Endothelial cell of umbilical vein (primary cell): ENCODE measurements at regions not wholly inside any gene's neighbourhood (a gene's known extent, or its start where the extent isn't known, plus 50 kb on each side); places are given as distances from the start of the nearest gene placed in this dataset.

Source experiments
- BruUV-seq: library from RNA; stranded (reverse); fragments of 400-500 nt; replicated peaks from 2 replicates; lab custom pipeline; 2021; lab: Mats Ljungman, UMichigan
- CTCF ChIA-PET: fragments of 300-600, 350-600 bp; sonication (Branson Sonifier 250); formaldehyde crosslinking; loops from one replicate; lab custom pipeline; 2021; ENCODE audit warnings: antibody characterized with exemption, inconsistent platforms; lab: Charles Lee
- POLR2A ChIA-PET: fragments of 300-600, 350-600 bp; sonication (Branson Sonifier 250); formaldehyde crosslinking; loops from one replicate; lab custom pipeline; 2021; ENCODE audit warnings: antibody characterized with exemption, inconsistent platforms; lab: Charles Lee
- DNase-seq: peaks from one replicate; pipeline ENCODE4 v3.0.0-alpha.2; 2011; ENCODE audit warnings: low read depth, low spot score
- FAIRE-seq: peaks from 2 replicates; lab custom pipeline; 2011; peaks lifted over from hg19 to GRCh38; lab: Jason Lieb, UNC
- H2AFZ ChIP-seq: 2 replicates; pipeline ENCODE4 v1.6.0; 2012; ENCODE audit warnings: low read depth, low read length, control low read depth, inconsistent platforms
- H3K27ac ChIP-seq: 2 replicates; pipeline ENCODE4 v1.5.1; 2011; ENCODE audit warnings: low read depth, mild to moderate bottlenecking, control low read depth, low read length, moderate library complexity; ENCODE audit not compliant: insufficient read depth
- H3K27me3 ChIP-seq, 2 experiments: 2 replicates each; pipeline versions ENCODE4 v1.6.0 to v1.6.1; 2011; ENCODE audit warnings: low read length in 2 of 2, mixed read lengths in 1 of 2; ENCODE audit not compliant: control insufficient read depth in 2 of 2, insufficient read depth in 2 of 2
- H3K36me3 ChIP-seq, 2 experiments: 2 replicates in 1 of 2; 3 replicates in 1 of 2; pipeline ENCODE4 v1.5.1; 2011; ENCODE audit warnings: low read length in 2 of 2, mild to moderate bottlenecking in 1 of 2, moderate library complexity in 1 of 2; ENCODE audit not compliant: control insufficient read depth in 2 of 2, insufficient read depth in 2 of 2; ENCODE audit errors: extremely low read depth in 1 of 2
- H3K4me1 ChIP-seq: 3 replicates; pipeline ENCODE4 v1.5.1; 2011; ENCODE audit warnings: mild to moderate bottlenecking, low read length; ENCODE audit not compliant: control insufficient read depth, insufficient read depth; ENCODE audit errors: extremely low read depth
- H3K4me2 ChIP-seq: 2 replicates; pipeline ENCODE4 v1.6.1; 2011; ENCODE audit warnings: low read length, control low read depth, mixed read lengths; ENCODE audit not compliant: insufficient read depth
- H3K4me3 ChIP-seq, 3 experiments: fragments of 200-600 bp in 1 of 3; sonication (generic), shearing (Covaris generic) in 1 of 3; replicated peaks in 1 of 3; 2 replicates each; pipeline ENCODE4 v1.5.1; 2011 to 2016; ENCODE audit warnings: control low read depth in 3 of 3, low read length in 3 of 3, mild to moderate bottlenecking in 2 of 3, inconsistent platforms in 1 of 3, low read depth in 1 of 3, moderate library complexity in 1 of 3; ENCODE audit not compliant: insufficient read depth in 1 of 3
- H3K79me2 ChIP-seq: 2 replicates; pipeline ENCODE4 v1.6.0; 2012; ENCODE audit warnings: low read length, inconsistent platforms; ENCODE audit not compliant: control insufficient read depth, insufficient read depth
- H3K9ac ChIP-seq: replicated peaks from 2 replicates; pipeline ENCODE3; 2011; ENCODE audit warnings: low read length, control low read depth; ENCODE audit not compliant: insufficient read depth; ENCODE audit errors: extremely low read depth
- H3K9me1 ChIP-seq: replicated peaks from 3 replicates; pipeline ENCODE4 v1.6.0; 2011; ENCODE audit warnings: mild to moderate bottlenecking, low read length; ENCODE audit not compliant: control insufficient read depth, insufficient read depth; ENCODE audit errors: extremely low read depth
- H3K9me3 ChIP-seq: replicated peaks from 2 replicates; pipeline ENCODE4 v1.5.1; 2012; ENCODE audit warnings: low read length, inconsistent platforms; ENCODE audit not compliant: control insufficient read depth, insufficient read depth
- H4K20me1 ChIP-seq: replicated peaks from 2 replicates; pipeline ENCODE3; 2011; ENCODE audit warnings: mild to moderate bottlenecking, low read length; ENCODE audit not compliant: control insufficient read depth, insufficient read depth; ENCODE audit errors: extremely low read depth
- CTCF ChIP-seq, 2 donors: IDR thresholded peaks; 1 replicate in 1 of 2; 2 replicates in 1 of 2; pipeline ENCODE4 v1.5.1; 2011; ENCODE audit warnings: low read length in 2 of 2, mild to moderate bottlenecking in 2 of 2, moderate library complexity in 2 of 2, control low read depth in 1 of 2, inconsistent platforms in 1 of 2, low read depth in 1 of 2; ENCODE audit not compliant: insufficient read depth in 1 of 2; ENCODE audit errors: extremely low read depth in 1 of 2
- EZH2 ChIP-seq: IDR thresholded peaks from 2 replicates; pipeline ENCODE4 v1.6.1; 2012; ENCODE audit warnings: borderline replicate concordance, low read depth, mild to moderate bottlenecking, moderate library complexity, low read length, inconsistent platforms; ENCODE audit not compliant: severe bottlenecking
- FOS ChIP-seq: IDR thresholded peaks from 2 replicates; pipeline ENCODE4 v1.6.1; 2011; ENCODE audit warnings: mild to moderate bottlenecking, low read length, moderate library complexity, borderline replicate concordance; ENCODE audit not compliant: insufficient read depth
- GATA2 ChIP-seq: IDR thresholded peaks from 2 replicates; pipeline ENCODE4 v1.7.0; 2011; ENCODE audit warnings: low read depth, mild to moderate bottlenecking, moderate library complexity, mixed read lengths, low read length; ENCODE audit not compliant: insufficient read length, insufficient read depth
- JUN ChIP-seq: IDR thresholded peaks from 2 replicates; pipeline ENCODE4 v1.6.1; 2011; ENCODE audit warnings: borderline replicate concordance, low read depth; ENCODE audit not compliant: insufficient read length, insufficient read depth
- MAX ChIP-seq: IDR thresholded peaks from 2 replicates; pipeline ENCODE4 v1.6.1; 2011; ENCODE audit not compliant: insufficient read depth, insufficient read length
- MYC ChIP-seq: IDR thresholded peaks from one replicate; pipeline ENCODE4 v1.6.1; 2011; ENCODE audit warnings: mild to moderate bottlenecking, low read depth, low read length
- POLR2A ChIP-seq: IDR thresholded peaks from 2 replicates; pipeline ENCODE4 v1.6.1; 2012; ENCODE audit warnings: low read depth, mild to moderate bottlenecking, control low read depth, low read length
- POLR2AphosphoS5 ChIP-seq: IDR thresholded peaks from 2 replicates; pipeline ENCODE4 v1.6.1; 2012; ENCODE audit warnings: low read depth, mild to moderate bottlenecking, control low read depth, low read length, moderate library complexity; ENCODE audit not compliant: insufficient read depth
- dilution Hi-C: fragments of 300-500 bp; cut with MboI; formaldehyde crosslinking; loops from one replicate; pipeline ENCODE4 v1.15.0; 2019; ENCODE audit warnings: low sequenced_read_pairs; ENCODE audit not compliant: extremely low pct_ligation_motif_present
- intact Hi-C: fragments of 100-400 bp; cut with micrococcal nuclease; formaldehyde crosslinking; loops from one replicate; pipeline ENCODE4 v1.10.0; 2022

- Histone ChIP-seq H3K9me3 (no peaks in the 10 kb centered on the region), H2AFZ (no peak overlapping the region), H3K79me2 (no peaks in the 10 kb centered on the region), H3K4me1 (no peaks in the 10 kb centered on the region), H3K9me1 (no peaks in the 10 kb centered on the region), H3K27me3 (peaks cover 3 to 12% of the 10 kb centered on the region in 2 experiments), H4K20me1 (no peaks in the 10 kb centered on the region), H3K4me3 (no peak overlapping the region), H3K36me3 (no peaks in the 10 kb centered on the region), H3K27ac (no peak overlapping the region), H3K9ac (no peak overlapping the region), H3K4me2 (no peak overlapping the region)
- CTCF ChIA-PET: no interaction called here
- DNase-seq: no peak
- no TSS peak for BruUV-seq
- dilution Hi-C loops (no loop called here), intact Hi-C loops (no loop called here)
- FAIRE-seq: no peak
- POLR2A ChIA-PET: no interaction called here
- no peak for TF ChIP-seq GATA2
- TF ChIP-seq MYC: no peak
- TF ChIP-seq MAX: no peak
- TF ChIP-seq POLR2A: no peak
- no peak for TF ChIP-seq CTCF (IDR thresholded peaks at IDR 0.05; ENCODE audit: extremely low read depth in 1 of 2, insufficient read depth in 1 of 2, low read depth in 1 of 2, low read length in 2 of 2)
- no peak for TF ChIP-seq FOS
These were observed 111.7 kb upstream of the KCNJ15 start for GRCh38 chr21:38145104-38145503.

- Histone ChIP-seq H3K9me3 (no peaks in the 10 kb centered on the region), H3K4me2 (no peak overlapping the region), H3K4me1 (no peaks in the 10 kb centered on the region), H3K9ac (no peak overlapping the region), H3K27ac (no peak overlapping the region), H3K79me2 (no peaks in the 10 kb centered on the region), H2AFZ (no peak overlapping the region), H3K36me3 (no peaks in the 10 kb centered on the region), H3K27me3 (peaks cover 19 to 20% of the 10 kb centered on the region in 2 experiments), H3K4me3 (no peak overlapping the region), H4K20me1 (no peaks in the 10 kb centered on the region), H3K9me1 (no peaks in the 10 kb centered on the region)
- dilution Hi-C loops: no loop called here
- ChIA-PET CTCF (interaction anchor here (2.1 to 3.5 kb wide), 2 partner anchors 10 to 21 kb away, joined by 6 to 9 read pairs; no protein-coding TSS in a partner anchor), POLR2A (no interaction called here)
- FAIRE-seq (no peak), DNase-seq (no peak)
- TF ChIP-seq MAX (no peak), POLR2AphosphoS5 (no peak), FOS (no peak), POLR2A (no peak), EZH2 (no peak), CTCF (IDR thresholded peaks at IDR 0.05; ENCODE audit: extremely low read depth in 1 of 2, insufficient read depth in 1 of 2, low read depth in 1 of 2, low read length in 2 of 2) (no peak), JUN (no peak)
- BruUV-seq: no TSS peak
- intact Hi-C loops: no loop called here
These were observed 109.4 kb upstream of the KCNJ15 start for GRCh38 chr21:38147391-38147790.
